C4-2B (cell line): ENCODE measurements at regions not wholly inside any gene's neighbourhood (a gene's known extent, or its start where the extent isn't known, plus 50 kb on each side); places are given as distances from the start of the nearest gene placed in this dataset.

Experiments
- CTCF ChIP-seq: fragments of 450-650 bp; conservative IDR thresholded peaks from 2 replicates; pipeline ENCODE4 v1.5.1; 2017; ENCODE audit warnings: mild to moderate bottlenecking
- ZFX ChIP-seq: fragments of 450-650 bp; IDR thresholded peaks from 2 replicates; pipeline ENCODE4 v1.6.1; 2017

GRCh38 chr1:187648091-187648490, 819.3 kb downstream of the PLA2G4A start:
- TF ChIP-seq CTCF (no peak), ZFX (no peak)
